ENCODE measurements at regions not wholly inside any gene's neighbourhood (a gene's known extent, or its start where the extent isn't known, plus 50 kb on each side); places are given as distances from the start of the nearest gene placed in this dataset.
A peak's percentile ranks its signal among the peaks of the same experiment; 100 is the strongest.

DNA sequence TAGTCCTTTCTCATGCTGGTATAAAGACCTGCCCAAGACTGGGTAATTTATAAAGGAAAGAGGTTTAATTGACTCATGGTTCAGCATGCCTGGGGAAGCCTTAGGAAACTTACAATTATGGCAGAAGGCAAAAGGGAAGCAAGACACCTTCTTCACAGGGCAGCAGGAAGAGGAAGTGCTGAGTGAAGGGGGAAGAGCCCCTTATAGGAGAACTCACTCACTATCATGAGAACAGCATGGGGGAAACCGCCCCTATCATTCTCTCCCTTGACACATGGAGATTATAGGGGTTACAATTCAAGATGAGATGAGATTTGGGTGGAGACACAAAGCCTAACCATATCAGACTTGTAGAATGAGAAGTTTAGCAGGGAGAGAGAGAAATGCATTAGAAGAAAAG is 373.3 kb upstream of the DIAPH2 start:
- DNase-seq (ENCODE audit: low spot score): no peak

- no peak for DNase-seq (ENCODE audit: low spot score)
These were observed 369.7 kb upstream of the DIAPH2 start for GRCh38 chrX:96314985-96315384.

DNA sequence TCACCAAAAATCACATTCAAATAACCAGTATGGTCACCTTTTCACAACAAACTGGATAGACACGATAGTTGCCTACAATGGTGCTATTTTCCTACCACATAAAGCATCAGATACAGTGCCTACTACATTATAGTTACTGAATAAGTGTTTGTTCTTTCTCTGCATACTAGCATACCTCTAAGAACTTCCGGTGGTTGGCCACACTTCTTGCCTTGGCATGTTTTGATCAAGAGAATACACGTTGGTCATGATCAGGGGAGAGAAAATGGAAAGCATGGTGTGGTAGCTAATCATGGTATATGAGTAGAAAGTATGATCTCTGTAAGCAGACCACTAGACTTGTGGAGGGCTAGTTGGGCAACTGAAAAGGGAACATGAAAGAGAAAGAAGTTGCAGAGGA is 322.8 kb upstream of the DIAPH2 start:
- DNase-seq (ENCODE audit: low spot score): no peak

GRCh38 chrX:96372313-96373046 is 312.2 kb upstream of the DIAPH2 start:
- DNase-seq (ENCODE audit: low spot score): peak; percentile 25

- DNase-seq (ENCODE audit: low spot score): no peak
These were observed 311.6 kb upstream of the DIAPH2 start for GRCh38 chrX:96373047-96373355.

- no peak for DNase-seq (ENCODE audit: low spot score)
These were observed 308.4 kb upstream of the DIAPH2 start for GRCh38 chrX:96376266-96376665.

DNA sequence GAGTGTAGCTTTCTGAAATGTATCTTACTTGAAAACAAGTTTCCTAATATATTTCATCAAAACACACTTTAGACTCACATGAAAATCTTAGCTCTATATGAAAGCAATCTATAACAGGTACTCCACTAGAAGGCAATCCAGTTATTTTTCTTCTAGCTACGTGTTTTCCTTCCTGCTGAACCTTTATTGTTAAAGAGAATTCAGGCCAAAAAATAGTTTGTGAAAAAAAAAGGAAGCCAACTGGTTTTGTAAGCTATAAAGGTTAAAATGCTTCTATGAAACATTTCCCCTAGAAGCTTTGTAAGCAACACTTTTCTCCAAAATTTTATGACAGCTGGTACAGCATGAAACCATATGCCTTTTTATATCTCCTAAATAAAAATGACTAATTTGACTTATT is 304.7 kb upstream of the DIAPH2 start:
- DNase-seq (ENCODE audit: low spot score): no peak

- DNase-seq (ENCODE audit: low spot score): no peak
These were observed 302.6 kb upstream of the DIAPH2 start for GRCh38 chrX:96382018-96382417.

DNA sequence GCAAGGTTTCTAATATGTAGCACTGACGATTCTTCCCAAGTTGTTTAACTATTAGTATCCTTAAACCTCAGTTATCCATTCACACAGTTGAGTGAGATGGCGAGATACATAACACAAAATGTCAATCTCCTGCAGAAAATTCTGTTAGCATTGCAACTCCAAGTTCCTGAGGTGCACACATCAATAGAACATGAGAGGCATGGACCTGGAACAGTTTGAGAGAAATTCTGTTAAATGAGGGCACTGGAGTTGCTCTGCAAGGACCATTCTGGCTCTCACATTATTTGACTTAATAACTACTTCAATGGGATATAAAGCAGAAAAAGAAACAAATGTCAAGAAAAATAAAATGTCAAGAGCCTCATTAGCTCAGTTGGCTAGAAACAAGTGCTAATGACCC is 301.2 kb upstream of the DIAPH2 start:
- DNase-seq (ENCODE audit: low spot score): no peak

GRCh38 chrX:96386325-96386724 is 298.3 kb upstream of the DIAPH2 start:
- DNase-seq (ENCODE audit: low spot score): no peak

DNA sequence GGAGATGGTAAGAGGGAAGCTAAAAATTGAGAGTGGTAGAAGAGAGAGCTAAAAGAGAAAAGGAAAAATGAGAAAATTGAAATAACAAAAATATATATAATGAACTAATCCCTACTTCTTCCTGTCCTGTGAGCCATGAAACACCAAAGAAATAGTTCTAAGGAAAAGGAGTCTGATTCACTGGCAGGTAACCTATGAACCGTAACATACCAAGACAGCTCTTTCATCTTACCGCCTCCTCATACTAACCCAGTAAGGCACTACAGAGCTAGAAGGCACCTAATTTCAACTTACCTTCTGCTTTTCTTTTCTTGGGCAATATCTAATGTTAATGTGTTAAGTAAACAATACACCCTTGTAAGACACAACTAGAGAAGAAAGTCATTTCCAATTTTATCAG is 297.7 kb upstream of the DIAPH2 start:
- DNase-seq (ENCODE audit: low spot score): no peak

GRCh38 chrX:96387801-96388200 is 296.8 kb upstream of the DIAPH2 start:
- DNase-seq (ENCODE audit: low spot score): no peak

GRCh38 chrX:96389281-96390047 is 295.2 kb upstream of the DIAPH2 start:
- DNase-seq (ENCODE audit: low spot score): no peak

GRCh38 chrX:96394598-96394997 is 290.0 kb upstream of the DIAPH2 start:
- no peak for DNase-seq (ENCODE audit: low spot score)

DNA sequence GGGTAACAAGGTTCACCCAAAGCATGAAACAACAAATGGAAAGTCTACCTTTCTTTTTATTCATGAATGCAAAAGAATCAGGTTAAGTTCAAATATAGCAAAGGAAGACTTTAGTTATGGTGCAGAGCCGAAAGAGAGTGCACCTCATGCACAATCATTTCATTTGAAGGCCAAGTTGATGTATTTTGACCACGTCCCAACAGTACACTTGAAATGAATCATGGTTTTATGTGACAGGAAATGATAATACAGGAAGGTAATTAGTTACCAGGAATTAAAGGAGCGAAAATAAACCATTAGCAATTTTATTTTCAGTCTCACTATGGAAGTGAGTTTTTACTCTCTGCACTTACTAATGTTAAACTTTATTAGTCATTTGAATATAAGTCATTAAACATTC is 281.2 kb upstream of the DIAPH2 start:
- DNase-seq (ENCODE audit: low spot score): no peak

DNA sequence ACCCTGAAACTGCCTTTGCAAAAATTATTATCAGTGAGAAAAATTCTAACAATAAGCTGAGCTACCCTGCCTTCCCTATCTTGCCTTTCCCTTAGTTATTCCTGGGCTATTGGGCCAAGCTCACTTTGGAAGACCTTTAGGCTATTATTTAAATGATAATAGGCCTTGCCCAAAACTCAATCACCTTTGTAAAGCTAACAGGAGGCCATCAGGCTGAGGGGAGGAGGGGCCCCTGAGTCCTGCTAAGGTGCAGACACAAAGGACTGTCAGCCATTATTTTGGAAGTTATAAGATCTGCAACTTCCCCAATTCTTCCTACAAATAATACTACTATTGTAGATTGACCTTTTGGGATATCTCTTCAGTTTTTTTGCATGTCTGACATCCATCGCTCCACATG is 278.8 kb upstream of the DIAPH2 start:
- no peak for DNase-seq (ENCODE audit: low spot score)

GRCh38 chrX:96407072-96407471 is 277.6 kb upstream of the DIAPH2 start:
- no peak for DNase-seq (ENCODE audit: low spot score)

DNA sequence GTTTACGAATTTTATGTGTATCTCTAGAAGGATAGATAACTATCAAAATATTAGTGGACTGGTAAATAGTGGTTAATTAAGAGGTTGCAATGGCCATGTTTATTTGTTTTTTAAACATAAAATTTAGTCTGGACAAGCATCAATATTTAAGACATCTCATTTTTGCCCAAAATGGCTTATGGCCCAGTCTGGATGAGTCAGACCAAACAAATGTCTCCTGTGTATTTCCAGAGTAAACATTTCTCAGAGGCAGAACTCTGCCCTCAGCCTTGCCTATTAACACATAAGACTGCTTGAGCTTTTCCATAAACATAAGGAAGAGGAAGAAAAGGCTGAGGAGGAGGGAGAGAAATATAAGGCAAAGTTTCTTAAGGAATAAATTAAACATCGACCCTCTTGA is 277.1 kb upstream of the DIAPH2 start:
- DNase-seq (ENCODE audit: low spot score): no peak

GRCh38 chrX:96407981-96408380 is 276.7 kb upstream of the DIAPH2 start:
- no peak for DNase-seq (ENCODE audit: low spot score)

DNA sequence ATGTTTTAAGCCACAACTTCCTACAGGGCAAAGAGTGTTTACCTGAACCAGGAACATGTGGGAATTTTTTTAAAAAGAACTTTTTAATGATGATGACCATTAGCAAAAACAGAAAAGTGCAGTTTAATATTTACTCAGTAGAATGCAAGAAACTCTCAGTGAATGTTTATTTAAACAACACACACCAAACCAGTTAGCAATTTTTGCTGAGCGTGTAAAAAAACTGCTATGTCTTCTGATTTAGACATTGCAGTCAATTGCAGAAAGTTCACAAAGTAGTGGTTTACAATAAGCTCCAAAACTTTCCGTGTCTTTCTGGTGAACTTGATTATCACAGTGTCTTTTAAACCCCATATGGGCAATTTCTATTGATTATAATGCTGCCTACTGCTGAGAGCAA is 273.7 kb upstream of the DIAPH2 start:
- DNase-seq (ENCODE audit: low spot score): no peak

- no peak for DNase-seq (ENCODE audit: low spot score)
These were observed 266.9 kb upstream of the DIAPH2 start for GRCh38 chrX:96417695-96418094.

- no peak for DNase-seq (ENCODE audit: low spot score)
These were observed 260.6 kb upstream of the DIAPH2 start for GRCh38 chrX:96424007-96424406.

GRCh38 chrX:96425200-96425599 is 259.4 kb upstream of the DIAPH2 start:
- DNase-seq (ENCODE audit: low spot score): peak; percentile 4
